HCT116 (cell line): ENCODE measurements at regions not wholly inside any gene's neighbourhood (a gene's known extent, or its start where the extent isn't known, plus 50 kb on each side); places are given as distances from the start of the nearest gene placed in this dataset.

Experiments
- ATAC-seq: fragments of 200-7000 bp; cut with Tn5 transposase; 2 replicates; pipeline ENCODE4 v1.9.1; 2020; ENCODE audit warnings: mild to moderate bottlenecking, moderate library complexity
- BruUV-seq: library from RNA; stranded (reverse); fragments of 400-500 nt; replicated peaks from 2 replicates; lab custom pipeline; 2021; lab: Mats Ljungman, UMichigan
- CTCF ChIA-PET: fragments of 300-600 bp; sonication (Branson Sonifier 250); formaldehyde crosslinking; loops from one replicate; lab custom pipeline; 2021; ENCODE audit warnings: antibody characterized with exemption; lab: Charles Lee
- POLR2A ChIA-PET: fragments of 300-600, 350-600 bp; sonication (Branson Sonifier 250); formaldehyde crosslinking; loops from one replicate; lab custom pipeline; 2021; ENCODE audit warnings: antibody characterized with exemption; lab: Charles Lee
- RAD21 ChIA-PET, 2 experiments: fragments of 300-600 bp; sonication (Branson Sonifier 250); formaldehyde crosslinking; loops; one replicate each; lab custom pipeline; 2023; ENCODE audit warnings: low total read pairs in 2 of 2; ENCODE audit not compliant: uncharacterized antibody in 2 of 2, unreplicated experiment in 2 of 2, low non-redundant PET in 1 of 2; lab: Charles Lee
- DNase-seq: peaks from one replicate; pipeline ENCODE4 v3.0.0-alpha.2; 2010; ENCODE audit warnings: low read depth, low spot score
- H2AFZ ChIP-seq: fragments of 200-600 bp; shearing (Covaris generic), sonication (generic); 2 replicates; pipeline ENCODE4 v1.6.1; 2017; ENCODE audit warnings: low read depth, mixed run types, mixed read lengths, antibody characterized with exemption, low read length; ENCODE audit not compliant: poor library complexity, severe bottlenecking
- H3K27ac ChIP-seq: 2 replicates; pipeline ENCODE4 v1.5.1; 2012; ENCODE audit warnings: low read depth, low read length
- H3K27me3 ChIP-seq: fragments of 200-600 bp; sonication (generic); 2 replicates; pipeline ENCODE4 v1.6.1; 2016; ENCODE audit warnings: mixed run types, low read length, mixed read lengths; ENCODE audit not compliant: insufficient read depth
- H3K36me3 ChIP-seq, 2 experiments: fragments of 200-500 bp in 1 of 2; fragments of 200-600 bp in 1 of 2; sonication (Bioruptor generic) in 1 of 2; sonication (generic) in 1 of 2; 2 replicates each; pipeline versions ENCODE4 v1.5.1 to v1.6.1; 2014 to 2016; ENCODE audit warnings: low read length in 2 of 2, inconsistent platforms in 1 of 2, mixed read lengths in 1 of 2, mixed run types in 1 of 2; ENCODE audit not compliant: insufficient read depth in 2 of 2, control insufficient read depth in 1 of 2
- H3K4me1 ChIP-seq, 2 experiments: fragments of 200-600 bp in 1 of 2; sonication (generic) in 1 of 2; 2 replicates each; pipeline versions ENCODE4 v1.5.1 to v1.6.1; 2012 to 2017; ENCODE audit warnings: low read length in 2 of 2, inconsistent platforms in 1 of 2, mild to moderate bottlenecking in 1 of 2, mixed read lengths in 1 of 2, mixed run types in 1 of 2, moderate library complexity in 1 of 2; ENCODE audit not compliant: insufficient read depth in 2 of 2, control insufficient read depth in 1 of 2
- H3K4me2 ChIP-seq: fragments of 200-600 bp; sonication (generic); 2 replicates; pipeline ENCODE4 v1.6.1; 2017; ENCODE audit warnings: mixed run types, low read length, mixed read lengths
- H3K4me3 ChIP-seq, 2 experiments: fragments of 200-600 bp in 1 of 2; sonication (generic) in 1 of 2; replicated peaks in 1 of 2; 2 replicates each; pipeline ENCODE4 v1.5.1; 2011 to 2016; ENCODE audit warnings: low read length in 2 of 2, control low read depth in 1 of 2, low read depth in 1 of 2, mild to moderate bottlenecking in 1 of 2, mixed read lengths in 1 of 2, mixed run types in 1 of 2
- H3K79me2 ChIP-seq: fragments of 200-600 bp; sonication (generic); 2 replicates; pipeline ENCODE4 v1.6.1; 2017; ENCODE audit warnings: mild to moderate bottlenecking, mixed run types, low read length, moderate library complexity, mixed read lengths; ENCODE audit not compliant: insufficient read depth
- H3K9ac ChIP-seq: fragments of 200-600 bp; sonication (generic); 2 replicates; pipeline ENCODE4 v1.6.1; 2016; ENCODE audit warnings: low read length, mixed read lengths
- H3K9me2 ChIP-seq: fragments of 200-600 bp; sonication (generic), shearing (Covaris generic); 2 replicates; pipeline ENCODE4 v1.6.1; 2017; ENCODE audit warnings: mixed run types, mild to moderate bottlenecking, moderate library complexity; ENCODE audit not compliant: insufficient read depth
- H3K9me3 ChIP-seq, 2 experiments: fragments of 200-500 bp in 1 of 2; fragments of 200-600 bp in 1 of 2; sonication (Bioruptor generic) in 1 of 2; sonication (generic) in 1 of 2; 2 replicates each; pipeline ENCODE4 v1.6.1; 2014 to 2017; ENCODE audit warnings: low read length in 2 of 2, mixed read lengths in 2 of 2, inconsistent platforms in 1 of 2, low read depth in 1 of 2, mild to moderate bottlenecking in 1 of 2, mixed run types in 1 of 2, moderate library complexity in 1 of 2; ENCODE audit not compliant: control insufficient read depth in 1 of 2, insufficient read depth in 1 of 2
- H4K20me1 ChIP-seq: fragments of 200-600 bp; sonication (generic), shearing (Covaris generic); 2 replicates; pipeline ENCODE4 v1.6.1; 2017; ENCODE audit warnings: mixed run types, mild to moderate bottlenecking, moderate library complexity; ENCODE audit not compliant: insufficient read depth
- CBX3 ChIP-seq: IDR thresholded peaks from 2 replicates; pipeline ENCODE4 v1.6.1; 2012; ENCODE audit warnings: low read depth
- CEBPB ChIP-seq: IDR thresholded peaks from 2 replicates; pipeline ENCODE4 v1.6.1; 2012; ENCODE audit warnings: low read depth
- EGR1 ChIP-seq: IDR thresholded peaks from 2 replicates; pipeline ENCODE4 v1.6.1; 2012; ENCODE audit warnings: low read depth
- EZH2phosphoT487 ChIP-seq: fragments of 200-600 bp; IDR thresholded peaks from 2 replicates; pipeline ENCODE4 v1.6.1; 2018; ENCODE audit warnings: antibody characterized with exemption, borderline replicate concordance
- POLR2A ChIP-seq: IDR thresholded peaks from 2 replicates; pipeline ENCODE4 v1.7.0; 2011; ENCODE audit warnings: borderline replicate concordance; ENCODE audit not compliant: insufficient read depth, insufficient read length; ENCODE audit errors: extremely low read depth
- POLR2AphosphoS5 ChIP-seq: IDR thresholded peaks from 2 replicates; pipeline ENCODE4 v1.6.1; 2011; ENCODE audit warnings: mild to moderate bottlenecking, low read depth, low read length, moderate library complexity
- RAD21 ChIP-seq: IDR thresholded peaks from 2 replicates; pipeline ENCODE4 v1.6.1; 2012; ENCODE audit warnings: low read depth, mild to moderate bottlenecking
- REST ChIP-seq: IDR thresholded peaks from 2 replicates; pipeline ENCODE4 v1.6.1; 2012; ENCODE audit warnings: low read depth
- SP1 ChIP-seq: IDR thresholded peaks from 2 replicates; pipeline ENCODE4 v1.6.1; 2012; ENCODE audit warnings: low read depth
- intact Hi-C: fragments of 100-400 bp; cut with micrococcal nuclease; formaldehyde crosslinking; loops from 2 replicates; pipeline ENCODE4 v1.10.0; 2022
- TF ChIP-seq, protein P1 (sequence below): IDR thresholded peaks from 2 replicates; pipeline ENCODE4 v1.6.1; 2011; ENCODE audit warnings: mild to moderate bottlenecking, low read length, moderate library complexity; ENCODE audit not compliant: insufficient replicate concordance; ENCODE audit errors: extremely low read depth
- TF ChIP-seq, protein P2 (sequence below): IDR thresholded peaks from 2 replicates; pipeline ENCODE4 v1.6.1; 2012

DNA sequence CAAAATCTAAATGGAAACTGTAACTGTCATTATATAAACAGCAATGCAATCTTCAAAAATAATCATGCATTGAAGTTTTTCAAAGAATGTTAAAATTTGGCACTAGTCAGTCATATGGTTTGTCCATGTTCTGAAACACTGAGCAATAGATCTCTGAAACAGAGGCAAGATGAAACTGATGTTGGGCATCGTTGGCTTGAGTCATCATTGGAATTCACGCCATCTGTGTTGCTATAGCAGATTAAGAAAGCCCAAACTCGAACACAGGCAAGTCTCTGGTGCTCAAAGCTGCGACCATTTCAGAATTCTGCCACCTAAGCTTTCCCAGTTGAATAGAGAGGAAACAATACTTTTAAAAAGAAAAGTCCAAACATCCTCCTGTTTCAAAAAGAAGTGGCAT is 114.1 kb upstream of the PPARGC1A start:
- BruUV-seq, result no TSS peak
- no peaks in the 10 kb centered on the region for H3K36me3 ChIP-seq
- CTCF ChIA-PET, result no interaction called here

More for the DNA sequence above, 114.1 kb upstream of the PPARGC1A start:
- no peak for ATAC-seq
- Histone ChIP-seq H3K4me3 (no peak overlapping the region), H3K9me3 (peaks cover 0 to 23% of the 10 kb centered on the region in 2 experiments; a peak in 2 of 4 replicates), H3K9ac (no peak overlapping the region), H4K20me1 (no peaks in the 10 kb centered on the region), H3K27me3 (no peaks in the 10 kb centered on the region), H3K4me2 (no peak overlapping the region), H3K79me2 (no peaks in the 10 kb centered on the region)
- no peak for DNase-seq
- intact Hi-C loops, result no loop called here
- TF ChIP-seq, protein P1, sequence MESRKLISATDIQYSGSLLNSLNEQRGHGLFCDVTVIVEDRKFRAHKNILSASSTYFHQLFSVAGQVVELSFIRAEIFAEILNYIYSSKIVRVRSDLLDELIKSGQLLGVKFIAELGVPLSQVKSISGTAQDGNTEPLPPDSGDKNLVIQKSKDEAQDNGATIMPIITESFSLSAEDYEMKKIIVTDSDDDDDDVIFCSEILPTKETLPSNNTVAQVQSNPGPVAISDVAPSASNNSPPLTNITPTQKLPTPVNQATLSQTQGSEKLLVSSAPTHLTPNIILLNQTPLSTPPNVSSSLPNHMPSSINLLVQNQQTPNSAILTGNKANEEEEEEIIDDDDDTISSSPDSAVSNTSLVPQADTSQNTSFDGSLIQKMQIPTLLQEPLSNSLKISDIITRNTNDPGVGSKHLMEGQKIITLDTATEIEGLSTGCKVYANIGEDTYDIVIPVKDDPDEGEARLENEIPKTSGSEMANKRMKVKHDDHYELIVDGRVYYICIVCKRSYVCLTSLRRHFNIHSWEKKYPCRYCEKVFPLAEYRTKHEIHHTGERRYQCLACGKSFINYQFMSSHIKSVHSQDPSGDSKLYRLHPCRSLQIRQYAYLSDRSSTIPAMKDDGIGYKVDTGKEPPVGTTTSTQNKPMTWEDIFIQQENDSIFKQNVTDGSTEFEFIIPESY, result no peak
- no peak for TF ChIP-seq REST
- no peak for TF ChIP-seq EGR1
- no peak for TF ChIP-seq CEBPB
- no peak for TF ChIP-seq POLR2A
- TF ChIP-seq RAD21, result no peak
- no peak for TF ChIP-seq POLR2AphosphoS5
- TF ChIP-seq EZH2phosphoT487, result no peak
- no peak for TF ChIP-seq SP1
- no peak for TF ChIP-seq CBX3
- TF ChIP-seq, protein P2, sequence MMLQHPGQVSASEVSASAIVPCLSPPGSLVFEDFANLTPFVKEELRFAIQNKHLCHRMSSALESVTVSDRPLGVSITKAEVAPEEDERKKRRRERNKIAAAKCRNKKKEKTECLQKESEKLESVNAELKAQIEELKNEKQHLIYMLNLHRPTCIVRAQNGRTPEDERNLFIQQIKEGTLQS, result no peak
- TF ChIP-seq, all 23 proteins: peak for 0
- H2AFZ ChIP-seq, result no peak overlapping the region
- no peaks in the 10 kb centered on the region for H3K9me2 ChIP-seq
- RAD21 ChIA-PET, result no interaction called here
- H3K27ac ChIP-seq, result no peak overlapping the region
- POLR2A ChIA-PET, result no interaction called here
- H3K4me1 ChIP-seq, result no peaks in the 10 kb centered on the region
